Parathyroid adenoma (tissue), 2 donors: ENCODE measurements at regions not wholly inside any gene's neighbourhood (a gene's known extent, or its start where the extent isn't known, plus 50 kb on each side); places are given as distances from the start of the nearest gene placed in this dataset.

Experiments used
- H2AFZ ChIP-seq: fragments of 300-600 bp; sonication (generic); one replicate; pipeline ENCODE4 v1.7.0; 2017; ENCODE audit warnings: antibody characterized with exemption, mild to moderate bottlenecking
- H3K27ac ChIP-seq: fragments of 300-600 bp; sonication (generic); one replicate; pipeline ENCODE4 v1.7.0; 2017
- H3K27me3 ChIP-seq: fragments of 300-600 bp; sonication (generic); one replicate; pipeline ENCODE4 v1.7.0; 2017; ENCODE audit warnings: low read length; ENCODE audit not compliant: control insufficient read depth, insufficient read depth
- H3K36me3 ChIP-seq: fragments of 300-600 bp; sonication (generic); one replicate; pipeline ENCODE4 v1.7.0; 2017; ENCODE audit warnings: low read length; ENCODE audit not compliant: control insufficient read depth, insufficient read depth
- H3K4me1 ChIP-seq: fragments of 300-600 bp; sonication (generic); one replicate; pipeline ENCODE4 v1.7.0; 2017; ENCODE audit warnings: control low read depth
- H3K4me2 ChIP-seq: fragments of 300-600 bp; sonication (generic); one replicate; pipeline ENCODE4 v1.7.0; 2017; ENCODE audit warnings: low read length
- H3K4me3 ChIP-seq: fragments of 300-600 bp; sonication (generic); one replicate; pipeline ENCODE4 v1.7.0; 2017; ENCODE audit warnings: low read depth, low read length
- H3K79me2 ChIP-seq: fragments of 300-600 bp; sonication (generic); one replicate; pipeline ENCODE4 v1.7.0; 2017; ENCODE audit warnings: control low read depth
- H3K9ac ChIP-seq: fragments of 300-600 bp; sonication (generic); one replicate; pipeline ENCODE4 v1.7.0; 2017; ENCODE audit warnings: mild to moderate bottlenecking
- H3K9me3 ChIP-seq: fragments of 300-600 bp; sonication (generic); one replicate; pipeline ENCODE4 v1.7.0; 2017; ENCODE audit warnings: low read length; ENCODE audit not compliant: control insufficient read depth
- TF ChIP-seq, protein P1 (sequence below): fragments of 300-600 bp; sonication (generic); IDR thresholded peaks from one replicate; pipeline ENCODE4 v1.7.0; 2017; ENCODE audit warnings: antibody characterized with exemption, mild to moderate bottlenecking
- donor health status: primary hyperparathyroidism.

DNA sequence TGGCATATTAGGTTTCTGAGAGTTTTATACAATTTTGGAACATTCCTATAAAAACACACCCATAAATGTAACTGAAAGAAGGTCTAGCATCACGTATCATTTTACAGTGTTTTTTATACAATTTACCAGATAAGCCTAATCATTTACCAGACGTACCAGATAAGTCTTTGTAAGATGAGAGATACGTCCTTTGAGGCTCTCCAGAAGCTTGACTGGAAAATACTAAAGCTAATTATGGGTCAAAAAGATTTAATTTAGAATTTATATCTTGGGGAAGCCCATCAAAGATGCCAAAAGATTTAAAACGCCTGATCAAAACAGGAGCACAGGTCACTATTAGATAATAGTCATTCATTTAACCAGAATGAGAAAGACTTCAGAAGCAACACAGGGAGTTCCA is 55.0 kb downstream of the RGS12 start:
- H3K4me1 ChIP-seq, result no peaks in the 10 kb centered on the region
- H3K9me3 ChIP-seq, result no peaks in the 10 kb centered on the region
- H3K9ac ChIP-seq, result no peak overlapping the region
- H3K36me3 ChIP-seq, result no peaks in the 10 kb centered on the region
- no peak overlapping the region for H3K27ac ChIP-seq
- TF ChIP-seq, protein P1, sequence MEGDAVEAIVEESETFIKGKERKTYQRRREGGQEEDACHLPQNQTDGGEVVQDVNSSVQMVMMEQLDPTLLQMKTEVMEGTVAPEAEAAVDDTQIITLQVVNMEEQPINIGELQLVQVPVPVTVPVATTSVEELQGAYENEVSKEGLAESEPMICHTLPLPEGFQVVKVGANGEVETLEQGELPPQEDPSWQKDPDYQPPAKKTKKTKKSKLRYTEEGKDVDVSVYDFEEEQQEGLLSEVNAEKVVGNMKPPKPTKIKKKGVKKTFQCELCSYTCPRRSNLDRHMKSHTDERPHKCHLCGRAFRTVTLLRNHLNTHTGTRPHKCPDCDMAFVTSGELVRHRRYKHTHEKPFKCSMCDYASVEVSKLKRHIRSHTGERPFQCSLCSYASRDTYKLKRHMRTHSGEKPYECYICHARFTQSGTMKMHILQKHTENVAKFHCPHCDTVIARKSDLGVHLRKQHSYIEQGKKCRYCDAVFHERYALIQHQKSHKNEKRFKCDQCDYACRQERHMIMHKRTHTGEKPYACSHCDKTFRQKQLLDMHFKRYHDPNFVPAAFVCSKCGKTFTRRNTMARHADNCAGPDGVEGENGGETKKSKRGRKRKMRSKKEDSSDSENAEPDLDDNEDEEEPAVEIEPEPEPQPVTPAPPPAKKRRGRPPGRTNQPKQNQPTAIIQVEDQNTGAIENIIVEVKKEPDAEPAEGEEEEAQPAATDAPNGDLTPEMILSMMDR, result no peak
- H3K4me2 ChIP-seq, result no peak overlapping the region
- H3K4me3 ChIP-seq, result no peak overlapping the region
- no peaks in the 10 kb centered on the region for H3K27me3 ChIP-seq
- H2AFZ ChIP-seq, result no peak overlapping the region
- H3K79me2 ChIP-seq, result no peaks in the 10 kb centered on the region

DNA sequence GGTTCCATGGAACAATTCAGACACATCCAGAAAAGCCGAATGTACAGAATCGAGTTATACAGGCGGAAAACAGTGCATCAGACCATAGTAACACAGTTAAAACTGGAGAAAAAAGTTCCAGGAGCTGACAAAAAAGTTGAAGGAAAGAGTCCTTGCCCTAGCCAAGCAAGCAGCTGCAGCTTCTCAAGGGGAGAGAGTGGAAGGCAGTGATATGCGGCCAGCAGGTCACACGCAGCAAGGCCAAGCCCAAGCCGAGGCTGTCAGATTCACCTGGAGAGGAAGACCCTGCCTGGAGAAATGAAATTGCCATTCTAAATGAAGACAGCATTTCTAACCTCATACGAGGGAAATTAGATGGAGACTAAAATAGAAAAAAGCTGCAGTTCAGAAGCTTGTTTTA is 55.8 kb downstream of the RGS12 start:
- no peak overlapping the region for H3K4me2 ChIP-seq

DNA sequence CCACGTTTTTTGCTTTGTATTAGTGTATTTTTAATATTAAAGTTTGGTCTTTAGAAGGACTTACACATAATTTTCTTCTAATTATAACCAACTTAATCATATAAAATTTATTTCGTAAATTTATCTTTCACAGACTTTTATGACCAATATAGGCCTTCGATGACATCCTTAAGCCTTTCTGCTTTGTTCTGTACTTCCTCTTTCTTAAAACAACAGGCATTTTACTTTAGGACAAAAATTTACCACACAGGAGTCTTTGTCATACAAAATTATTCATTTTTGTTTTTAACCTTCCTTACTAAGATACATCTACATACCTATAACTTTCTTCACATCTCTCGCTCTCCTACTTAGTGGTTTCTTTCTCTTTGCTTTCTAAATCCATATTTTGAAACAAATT is 56.3 kb downstream of the RGS12 start:
- TF ChIP-seq, protein P1, result no peak
- no peaks in the 10 kb centered on the region for H3K4me1 ChIP-seq
- H3K36me3 ChIP-seq, result no peaks in the 10 kb centered on the region
- H3K4me3 ChIP-seq, result no peak overlapping the region
- H2AFZ ChIP-seq, result no peak overlapping the region
- H3K9me3 ChIP-seq, result no peaks in the 10 kb centered on the region
- no peaks in the 10 kb centered on the region for H3K79me2 ChIP-seq
- no peak overlapping the region for H3K27ac ChIP-seq
- no peak overlapping the region for H3K4me2 ChIP-seq
- no peak overlapping the region for H3K9ac ChIP-seq
- no peaks in the 10 kb centered on the region for H3K27me3 ChIP-seq

More for the DNA sequence above, 55.8 kb downstream of the RGS12 start:
- no peaks in the 10 kb centered on the region for H3K4me1 ChIP-seq
- TF ChIP-seq, protein P1, result no peak
- H2AFZ ChIP-seq, result no peak overlapping the region
- H3K9me3 ChIP-seq, result no peaks in the 10 kb centered on the region
- H3K27ac ChIP-seq, result no peak overlapping the region
- no peak overlapping the region for H3K4me3 ChIP-seq
- no peaks in the 10 kb centered on the region for H3K27me3 ChIP-seq
- H3K9ac ChIP-seq, result no peak overlapping the region
- no peaks in the 10 kb centered on the region for H3K79me2 ChIP-seq
- no peaks in the 10 kb centered on the region for H3K36me3 ChIP-seq

DNA sequence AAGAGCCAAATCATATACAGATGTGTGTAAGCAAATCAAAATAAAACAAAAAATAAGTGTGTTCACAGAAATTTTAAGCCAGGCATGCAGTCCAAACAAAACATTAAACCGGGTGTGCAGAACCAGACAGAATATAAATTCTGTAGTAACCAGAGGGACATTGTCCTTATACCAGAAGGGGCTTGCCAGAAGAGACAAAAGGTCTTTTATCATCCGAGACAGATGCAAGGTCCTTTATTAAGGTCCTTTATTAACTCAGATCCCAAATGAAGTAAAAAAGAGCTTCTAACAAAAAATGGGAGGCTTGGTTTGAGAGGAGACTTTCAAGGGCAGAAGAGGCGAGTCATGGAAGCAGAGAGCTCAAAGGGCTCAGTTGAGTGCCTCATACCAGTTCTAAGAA is 59.2 kb downstream of the RGS12 start:
- H3K36me3 ChIP-seq, result no peaks in the 10 kb centered on the region
- no peak overlapping the region for H3K27ac ChIP-seq
- TF ChIP-seq, protein P1, result no peak
- no peaks in the 10 kb centered on the region for H3K79me2 ChIP-seq
- H3K9ac ChIP-seq, result no peak overlapping the region
- no peaks in the 10 kb centered on the region for H3K4me1 ChIP-seq
- no peak overlapping the region for H3K4me2 ChIP-seq
- H3K9me3 ChIP-seq, result no peaks in the 10 kb centered on the region
- no peak overlapping the region for H3K4me3 ChIP-seq
- H2AFZ ChIP-seq, result no peak overlapping the region
- H3K27me3 ChIP-seq, result no peaks in the 10 kb centered on the region

DNA sequence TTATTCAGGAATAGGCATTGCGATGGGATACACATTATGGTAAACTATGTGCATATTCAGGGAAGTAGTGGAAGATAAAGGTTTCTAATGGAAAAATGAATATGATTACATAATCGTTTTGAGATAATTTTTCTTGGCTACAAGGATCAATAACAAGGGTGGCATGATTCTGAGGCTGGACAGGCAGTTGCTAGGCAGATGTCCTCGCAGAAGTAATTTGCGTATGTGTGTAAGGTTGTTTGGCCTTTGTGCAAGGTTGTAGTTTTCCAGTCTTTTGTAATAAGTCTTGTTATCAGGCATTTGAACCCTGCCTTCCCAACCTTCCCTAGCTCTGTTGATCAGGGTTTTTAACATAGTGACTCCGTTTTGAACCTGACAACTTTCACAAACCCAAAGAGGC is 59.7 kb downstream of the RGS12 start:
- Histone ChIP-seq H3K36me3 (no peaks in the 10 kb centered on the region), H3K9me3 (no peaks in the 10 kb centered on the region), H3K27ac (no peak overlapping the region), H3K79me2 (no peaks in the 10 kb centered on the region), H3K27me3 (no peaks in the 10 kb centered on the region), H3K9ac (no peak overlapping the region), H3K4me2 (no peak overlapping the region), H2AFZ (no peak overlapping the region), H3K4me1 (no peaks in the 10 kb centered on the region), H3K4me3 (no peak overlapping the region)
- TF ChIP-seq, protein P1, result no peak
